Panc1 (cell line): ENCODE measurements at regions not wholly inside any gene's neighbourhood (a gene's known extent, or its start where the extent isn't known, plus 50 kb on each side); places are given as distances from the start of the nearest gene placed in this dataset.

Experiments used
- ATAC-seq: fragments of 200-7000 bp; cut with Tn5 transposase; 2 replicates; pipeline ENCODE4 v1.9.1; 2020; ENCODE audit warnings: mild to moderate bottlenecking, moderate library complexity
- BruUV-seq: library from RNA; stranded (reverse); fragments of 400-500 nt; replicated peaks from 2 replicates; lab custom pipeline; 2021; lab: Mats Ljungman, UMichigan
- CTCF ChIA-PET: fragments of 300-600 bp; sonication (Branson Sonifier 250); formaldehyde crosslinking; loops from one replicate; lab custom pipeline; 2022; ENCODE audit warnings: antibody characterized with exemption; lab: Charles Lee
- POLR2A ChIA-PET: fragments of 300-600 bp; sonication (Branson Sonifier 250); formaldehyde crosslinking; loops from one replicate; lab custom pipeline; 2022; ENCODE audit warnings: antibody characterized with exemption; lab: Charles Lee
- DNase-seq: peaks from one replicate; pipeline ENCODE4 v3.0.0-alpha.2; 2010; ENCODE audit warnings: low read depth, low spot score
- H3K27ac ChIP-seq: 2 replicates; pipeline ENCODE4 v1.5.1; 2011; ENCODE audit warnings: mild to moderate bottlenecking, low read length, inconsistent platforms
- H3K27me3 ChIP-seq: fragments of 200-500 bp; sonication (Bioruptor generic); 2 replicates; pipeline ENCODE4 v1.6.0; 2014; ENCODE audit warnings: low read length, inconsistent platforms; ENCODE audit not compliant: control insufficient read depth, insufficient read depth
- H3K36me3 ChIP-seq: fragments of 200-500 bp; sonication (Bioruptor generic); 2 replicates; pipeline ENCODE4 v1.5.1; 2014; ENCODE audit warnings: inconsistent platforms, mild to moderate bottlenecking, low read length, moderate library complexity; ENCODE audit not compliant: control insufficient read depth, insufficient read depth
- H3K4me1 ChIP-seq: 2 replicates; pipeline ENCODE4 v1.5.1; 2011; ENCODE audit warnings: inconsistent platforms, mild to moderate bottlenecking, low read length, moderate library complexity; ENCODE audit not compliant: control insufficient read depth, insufficient read depth
- H3K4me3 ChIP-seq, 2 experiments: 2 replicates each; pipeline ENCODE4 v1.5.1; 2011 to 2012; ENCODE audit warnings: low read depth in 2 of 2, low read length in 2 of 2, mild to moderate bottlenecking in 2 of 2, inconsistent platforms in 1 of 2, moderate library complexity in 1 of 2
- H3K9me3 ChIP-seq: fragments of 200-500 bp; sonication (Bioruptor generic); 2 replicates; pipeline ENCODE4 v1.5.1; 2014; ENCODE audit warnings: low read depth, mild to moderate bottlenecking, inconsistent platforms, low read length, moderate library complexity; ENCODE audit not compliant: control insufficient read depth, insufficient read depth
- CTCF ChIP-seq: fragments of 450-650 bp; IDR thresholded peaks from 2 replicates; pipeline ENCODE4 v1.5.1; 2017; ENCODE audit warnings: mild to moderate bottlenecking
- POLR2AphosphoS5 ChIP-seq: IDR thresholded peaks from 2 replicates; pipeline ENCODE4 v1.6.1; 2012; ENCODE audit warnings: mild to moderate bottlenecking, low read depth, low read length, moderate library complexity
- REST ChIP-seq, 2 experiments: IDR thresholded peaks; 2 replicates each; pipeline ENCODE4 v1.6.1; 2011 to 2012; ENCODE audit warnings: low read depth in 2 of 2, control low read depth in 1 of 2, low read length in 1 of 2, mild to moderate bottlenecking in 1 of 2, moderate library complexity in 1 of 2; ENCODE audit not compliant: insufficient read depth in 1 of 2
- SIN3A ChIP-seq: IDR thresholded peaks from 2 replicates; pipeline ENCODE4 v1.6.1; 2012; ENCODE audit warnings: low read depth, mild to moderate bottlenecking, low read length, moderate library complexity, borderline replicate concordance; ENCODE audit not compliant: insufficient read depth
- TCF7L2 ChIP-seq: IDR thresholded peaks from 2 replicates; pipeline ENCODE4 v1.6.1; 2011; ENCODE audit warnings: mild to moderate bottlenecking, low read depth, low read length, inconsistent platforms
- in situ Hi-C: cut with HindIII; loops from 2 replicates; pipeline ENCODE4 v1.10.0; 2016; ENCODE audit warnings: low sequenced_read_pairs, low pct_unique_long_range_greater_than_20kb
- intact Hi-C: fragments of 100-400 bp; cut with micrococcal nuclease; formaldehyde crosslinking; loops from one replicate; pipeline ENCODE4 v1.10.0; 2022; ENCODE audit not compliant: unreplicated experiment

- no peak overlapping the region for H3K27ac ChIP-seq
- TF ChIP-seq POLR2AphosphoS5, result no peak
- TF ChIP-seq SIN3A, result no peak
- no peak for TF ChIP-seq CTCF
- TF ChIP-seq REST (IDR thresholded peaks at IDR 0.05; ENCODE audit: insufficient read depth in 1 of 2, low read depth in 2 of 2, low read length in 1 of 2), result no peak
- TF ChIP-seq TCF7L2, result no peak
- intact Hi-C loops, result no loop called here
- no peaks in the 10 kb centered on the region for H3K4me1 ChIP-seq
- CTCF ChIA-PET, result no interaction called here
- in situ Hi-C loops, result no loop called here
- no peaks in the 10 kb centered on the region for H3K36me3 ChIP-seq
- ATAC-seq (no peak), DNase-seq (no peak)
- no peaks in the 10 kb centered on the region for H3K27me3 ChIP-seq
- H3K9me3 ChIP-seq, result no peaks in the 10 kb centered on the region
- H3K4me3 ChIP-seq, result no peak overlapping the region
- POLR2A ChIA-PET, result no interaction called here
- no TSS peak for BruUV-seq
These were observed 121.6 kb upstream of the ALKAL2 start for GRCh38 chr2:409523-409922.

GRCh38 chr2:407630-408029 is 119.7 kb upstream of the ALKAL2 start:
- DNase-seq, result no peak
- no peak for TF ChIP-seq POLR2AphosphoS5
- no peak for TF ChIP-seq CTCF
- no peak for TF ChIP-seq SIN3A
- no peak for TF ChIP-seq TCF7L2
- TF ChIP-seq REST (IDR thresholded peaks at IDR 0.05; ENCODE audit: insufficient read depth in 1 of 2, low read depth in 2 of 2, low read length in 1 of 2), result no peak
- no peak overlapping the region for H3K4me3 ChIP-seq
- intact Hi-C loops, result no loop called here
- H3K27me3 ChIP-seq, result no peaks in the 10 kb centered on the region
- no peaks in the 10 kb centered on the region for H3K4me1 ChIP-seq
- ChIA-PET POLR2A (no interaction called here), CTCF (no interaction called here)
- no peak overlapping the region for H3K27ac ChIP-seq
- BruUV-seq, result no TSS peak
- in situ Hi-C loops, result no loop called here
- H3K9me3 ChIP-seq, result no peaks in the 10 kb centered on the region
- no peak for ATAC-seq
- no peaks in the 10 kb centered on the region for H3K36me3 ChIP-seq
